ENCODE measurements at regions not wholly inside any gene's neighbourhood (a gene's known extent, or its start where the extent isn't known, plus 50 kb on each side); places are given as distances from the start of the nearest gene placed in this dataset.
A peak's percentile ranks its signal among the peaks of the same experiment; 100 is the strongest.

DNA sequence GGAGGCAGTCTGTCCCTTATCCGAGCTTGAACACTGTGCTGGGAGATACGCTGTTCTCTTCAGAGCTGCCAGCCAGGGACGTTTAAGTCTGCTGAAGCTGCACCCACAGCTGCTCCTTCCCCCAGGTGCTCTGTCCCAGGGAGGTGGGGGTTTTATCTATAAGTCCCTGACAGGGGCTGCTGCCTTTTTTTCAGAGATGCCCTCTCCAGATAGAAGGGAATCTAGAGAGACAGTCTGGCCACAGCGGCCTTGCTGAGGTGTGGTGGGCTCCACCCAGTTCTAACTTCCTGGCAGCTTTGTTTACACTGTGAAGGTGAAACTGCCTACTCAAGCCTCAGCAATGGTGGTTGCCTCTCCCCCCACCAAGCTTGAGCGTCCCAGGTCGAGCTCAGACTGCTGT lies 319.9 kb upstream of the GRM7 start:
- DNase-seq, result no peak

DNA sequence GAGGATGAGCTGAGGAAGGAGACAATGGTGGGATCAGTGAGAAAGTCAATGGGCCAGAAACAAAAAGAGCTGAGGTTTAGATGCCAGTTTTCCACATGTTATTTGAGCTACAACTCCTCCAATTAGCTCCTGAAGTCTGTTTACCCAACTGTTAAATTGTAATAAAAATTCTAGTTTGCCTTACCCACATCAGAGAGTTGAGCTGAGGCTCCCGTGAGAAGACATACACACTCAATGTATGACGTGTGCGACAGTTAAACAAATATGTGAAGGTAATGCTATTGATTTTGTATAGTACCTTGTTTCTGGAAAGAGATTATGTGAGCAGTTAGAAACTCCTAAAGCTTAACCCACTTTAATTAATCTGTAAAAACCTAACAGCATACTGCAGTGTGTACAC lies 318.1 kb upstream of the GRM7 start:
- peak in 1 of 2 experiments; percentile 12 for DNase-seq

DNA sequence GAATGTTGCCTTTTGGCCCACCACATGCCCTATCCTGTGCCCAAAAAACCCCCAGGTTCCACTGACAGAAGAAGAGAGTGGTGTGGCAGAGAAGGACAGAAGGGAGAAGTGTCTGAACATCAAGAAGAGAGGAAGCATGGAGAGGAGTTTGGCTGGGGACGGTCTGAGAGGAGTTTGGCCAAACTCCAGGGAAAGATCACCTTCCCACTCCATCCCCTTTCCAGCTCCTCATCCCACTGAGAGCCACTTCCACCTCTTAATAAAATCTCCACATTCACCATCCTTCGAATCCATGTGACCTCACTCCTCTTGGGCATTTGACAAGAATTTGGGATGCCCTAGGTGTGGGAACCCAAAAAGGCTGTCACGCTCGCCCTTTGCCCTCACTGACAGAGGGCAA lies 311.6 kb upstream of the GRM7 start:
- no peak for DNase-seq

DNA sequence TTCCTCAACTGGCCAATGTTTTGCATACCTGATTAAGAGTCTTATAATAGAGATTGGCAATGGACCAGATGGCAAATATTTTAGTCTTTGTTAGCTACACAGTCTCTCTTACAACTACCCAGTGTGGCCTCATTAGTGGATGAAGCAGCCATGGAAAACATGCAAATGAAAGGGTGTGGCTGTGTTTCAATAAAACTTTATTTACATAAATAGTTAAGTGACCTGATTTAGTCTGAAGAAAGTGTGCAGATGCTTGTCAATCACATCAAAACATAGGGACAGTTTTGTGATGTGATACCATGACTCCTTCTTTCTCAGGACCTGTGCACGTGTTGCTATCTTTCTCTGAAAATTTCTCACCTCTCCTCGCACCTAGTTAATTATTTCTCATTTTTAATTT lies 309.8 kb upstream of the GRM7 start:
- DNase-seq, result peak in 1 of 2 experiments; percentile 13

DNA sequence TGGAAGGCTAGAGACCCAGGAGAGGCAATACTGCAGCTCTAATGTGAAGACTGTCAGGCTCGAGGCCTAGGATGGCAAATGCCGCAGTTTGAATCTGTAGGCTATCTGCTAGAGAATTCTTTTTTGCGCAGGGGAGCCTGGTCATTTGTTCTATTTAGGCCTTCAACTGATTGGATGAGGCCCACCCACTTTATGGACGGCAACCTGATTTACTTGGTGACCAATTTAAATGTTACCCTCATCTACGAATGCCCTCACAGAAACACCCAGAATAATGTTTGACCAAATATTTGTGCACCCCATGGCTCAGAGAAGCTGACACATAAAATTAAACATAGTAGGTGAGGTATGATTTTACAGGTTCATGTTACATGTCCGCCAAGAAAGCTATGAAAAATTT lies 300.7 kb upstream of the GRM7 start:
- DNase-seq, result no peak

DNA sequence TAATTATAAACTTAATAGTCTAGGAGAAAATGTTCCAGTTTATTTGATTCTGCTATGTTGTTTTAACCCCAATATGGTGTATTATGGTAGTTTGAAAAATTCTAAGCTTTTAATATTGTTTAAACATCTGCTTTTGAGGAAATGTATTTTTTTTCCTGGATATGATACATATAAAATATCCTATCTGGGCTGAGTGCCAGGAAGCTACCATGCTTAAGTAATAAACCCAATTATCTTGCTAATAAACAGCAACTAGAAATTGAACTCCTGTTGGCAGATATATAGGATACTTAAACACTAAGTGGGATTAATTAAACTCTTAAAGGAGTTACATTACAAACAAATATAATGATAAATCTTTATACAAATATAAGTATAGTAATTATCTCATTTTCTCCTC lies 293.7 kb upstream of the GRM7 start:
- peak in 1 of 2 experiments; percentile 37 for DNase-seq

DNA sequence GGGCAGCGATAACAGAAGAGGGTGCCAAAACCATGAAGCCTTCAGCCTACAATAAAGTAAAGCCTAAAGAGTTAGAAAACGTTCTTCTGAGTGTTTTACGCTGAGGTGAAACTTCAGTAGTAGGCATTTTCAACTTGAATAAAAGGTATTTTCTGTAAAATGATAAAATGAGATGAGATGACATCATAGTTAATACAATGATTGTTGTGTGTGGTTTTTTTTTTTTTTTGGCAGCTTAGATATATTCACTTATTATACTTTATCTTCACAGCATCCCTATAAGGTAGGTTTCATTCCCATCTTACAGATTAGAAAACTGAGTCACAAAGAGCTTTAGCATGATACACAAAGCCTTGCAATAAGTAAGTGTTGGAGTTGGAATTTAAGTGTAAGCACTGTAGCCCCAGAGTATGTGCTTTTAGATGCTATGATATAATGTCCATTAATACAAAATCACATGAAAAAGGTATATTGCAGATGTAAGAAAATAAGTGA lies 291.9 kb upstream of the GRM7 start:
- DNase-seq, result no peak

DNA sequence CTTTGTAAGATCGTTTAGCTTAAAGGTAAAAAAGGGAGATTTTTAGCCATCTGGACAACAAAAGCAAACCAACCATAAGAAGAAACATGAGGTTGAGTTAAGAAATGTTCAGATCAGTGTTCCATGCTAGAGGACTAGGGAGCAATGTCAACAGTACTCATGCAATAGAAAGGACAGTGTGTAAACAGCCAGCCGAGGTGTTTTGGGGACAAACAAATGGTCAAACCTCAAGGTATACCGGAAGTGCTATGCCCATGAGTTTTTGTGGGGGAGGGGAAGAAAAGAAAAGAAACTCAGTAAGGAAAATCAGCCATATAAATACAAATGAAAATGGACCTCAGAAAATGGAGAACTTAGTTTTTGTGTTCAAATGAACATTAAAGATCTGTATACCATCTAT lies 289.5 kb upstream of the GRM7 start:
- DNase-seq, result no peak

DNA sequence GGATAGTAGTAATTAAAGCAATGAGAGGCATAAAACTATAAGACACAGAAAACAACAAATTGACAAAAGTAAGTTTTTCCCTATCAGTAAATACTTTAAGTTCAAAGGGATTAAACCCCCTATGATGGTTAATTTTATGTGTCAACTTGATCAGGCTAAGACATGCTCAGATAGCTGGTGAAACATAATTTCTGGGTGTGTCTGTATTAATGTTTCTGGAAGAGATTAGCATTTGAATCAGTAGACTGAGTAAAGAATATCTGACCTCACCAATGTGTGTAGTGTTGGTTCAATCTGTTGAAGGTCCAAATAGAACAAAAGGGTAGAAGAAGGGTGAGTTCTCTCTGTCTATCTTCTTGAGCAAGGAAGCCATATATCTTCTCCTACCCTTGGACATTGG lies 283.3 kb upstream of the GRM7 start:
- DNase-seq, result no peak

DNA sequence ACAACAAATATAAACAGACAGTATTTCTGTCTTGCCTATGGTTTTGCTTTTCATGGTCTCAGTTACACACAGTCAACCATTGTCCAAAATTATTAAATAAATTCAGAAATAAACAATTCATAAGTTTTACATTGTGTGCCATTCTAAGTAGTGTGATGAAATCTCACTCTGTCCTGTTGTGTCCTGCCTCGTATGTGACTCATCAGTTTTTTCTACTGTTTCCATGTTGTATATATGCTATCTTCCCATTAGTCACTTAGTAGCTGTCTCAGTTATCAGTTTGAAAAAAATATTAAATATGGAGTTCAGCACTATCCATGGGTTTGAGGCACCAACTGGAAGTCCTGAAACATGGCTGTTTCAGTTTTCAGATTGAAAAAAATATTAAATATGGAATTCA lies 282.4 kb upstream of the GRM7 start:
- no peak for DNase-seq

DNA sequence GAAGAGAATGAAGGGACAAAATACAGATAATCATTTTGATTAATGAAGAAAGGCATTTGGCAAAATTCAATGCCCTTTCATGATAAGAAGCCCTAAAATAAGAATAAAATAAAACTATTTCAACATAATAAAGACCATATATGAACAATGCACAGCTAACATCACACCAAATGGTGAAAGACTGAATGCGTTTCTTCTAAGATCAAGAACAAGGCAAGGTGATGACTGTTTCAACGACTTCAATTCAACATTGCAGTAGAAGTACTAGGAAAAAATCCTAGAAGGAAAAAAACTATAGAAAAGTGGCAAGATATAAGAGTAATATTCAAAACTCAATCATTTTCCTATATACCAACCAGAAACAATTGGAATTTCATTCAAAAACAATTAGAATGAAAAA lies 280.1 kb upstream of the GRM7 start:
- no peak for DNase-seq

DNA sequence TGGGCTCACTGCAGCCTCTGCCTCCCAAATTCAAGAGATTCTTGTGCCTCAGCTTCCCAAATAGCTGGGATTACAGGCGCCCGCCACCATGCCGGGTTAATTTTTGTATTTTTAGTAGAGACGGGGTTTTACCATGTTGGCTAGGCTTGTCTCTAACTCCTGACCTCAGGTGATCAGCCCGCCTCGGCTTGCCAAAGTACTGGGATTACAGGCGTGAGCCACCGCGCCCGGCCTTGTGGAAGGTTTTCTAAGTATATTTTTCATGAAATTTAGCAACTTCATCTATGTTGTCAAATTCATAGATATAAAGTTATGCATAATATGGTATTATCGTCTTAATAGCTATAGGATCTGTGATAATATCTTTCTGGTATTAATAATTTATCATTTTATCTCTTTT lies 275.6 kb upstream of the GRM7 start:
- no peak for DNase-seq

DNA sequence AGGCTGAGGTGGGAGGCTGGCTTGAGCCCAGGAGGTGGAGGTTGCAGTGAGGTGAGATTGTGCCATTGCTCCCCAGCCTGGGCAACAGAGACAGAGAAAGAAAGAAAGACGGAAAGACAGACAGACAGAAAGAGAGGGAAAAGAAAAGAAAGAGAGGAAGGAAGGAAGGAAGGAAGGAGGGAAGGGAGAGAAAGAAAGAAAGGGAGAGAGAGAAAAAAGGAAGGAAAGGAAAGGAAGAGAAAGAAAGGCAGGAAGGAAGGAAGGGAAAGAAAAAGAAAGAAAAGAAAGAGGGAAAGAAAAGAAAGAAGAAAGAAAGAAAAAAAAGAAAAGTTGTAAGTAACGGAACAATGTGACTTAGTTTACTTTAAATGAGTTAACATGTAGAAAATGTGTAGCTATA lies 260.7 kb upstream of the GRM7 start:
- no peak for DNase-seq

DNA sequence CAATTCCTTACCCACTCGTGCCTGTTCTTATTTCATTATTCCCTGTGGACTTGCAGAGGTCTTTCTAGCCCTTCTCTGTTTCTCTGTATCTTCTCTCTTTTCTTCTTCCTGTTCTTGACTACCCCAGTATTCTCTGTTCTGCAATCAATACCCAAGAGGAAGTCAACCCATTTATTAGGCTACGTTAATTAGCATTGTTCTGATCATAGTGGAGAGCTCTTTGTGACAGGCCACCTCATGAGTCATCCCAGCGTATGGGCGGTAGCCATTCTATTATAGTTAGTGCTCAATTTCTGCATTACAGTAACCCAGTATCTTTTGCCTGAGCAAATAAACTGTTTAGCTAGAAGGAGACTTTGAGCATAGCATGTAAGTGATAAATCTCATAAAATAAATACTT lies 259.5 kb upstream of the GRM7 start:
- DNase-seq, result peak in 1 of 2 experiments; percentile 3

DNA sequence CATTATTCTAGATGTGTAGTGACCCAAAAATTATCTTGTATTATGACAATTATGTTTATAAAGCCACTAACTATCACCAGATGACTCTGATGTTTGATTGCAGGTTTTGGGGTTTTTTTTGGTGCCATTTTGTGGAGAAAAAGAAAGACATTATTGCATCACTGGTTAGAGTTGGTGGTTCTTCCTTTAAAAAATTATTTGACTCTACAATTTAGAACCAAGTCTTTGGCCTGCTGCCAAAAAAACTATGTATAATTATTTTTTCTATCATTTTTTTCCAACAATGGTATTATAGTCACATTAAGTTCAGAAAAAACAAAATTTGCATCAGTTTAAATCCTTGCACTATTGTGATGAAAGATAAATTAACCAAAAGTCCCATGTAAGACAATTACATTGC lies 258.6 kb upstream of the GRM7 start:
- no peak for DNase-seq

DNA sequence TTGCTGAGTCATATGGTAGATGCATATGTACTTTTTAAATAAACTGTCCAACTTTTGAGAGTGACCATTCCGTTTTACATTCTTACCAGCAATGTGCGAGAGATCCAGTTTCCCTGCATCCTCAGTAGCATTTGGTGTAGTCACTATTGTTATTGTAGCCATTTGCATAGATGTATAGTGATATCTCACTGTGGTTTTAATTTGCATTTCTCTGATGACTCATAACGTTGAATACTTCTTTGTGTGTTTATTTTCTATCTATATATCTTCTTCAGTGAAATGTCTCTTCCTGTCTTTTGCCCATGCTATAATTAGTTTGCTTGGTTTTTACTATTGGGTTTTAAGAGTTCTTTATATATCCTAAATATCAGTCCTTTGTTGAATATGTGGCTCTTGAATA lies 255.7 kb upstream of the GRM7 start:
- no peak for DNase-seq

DNA sequence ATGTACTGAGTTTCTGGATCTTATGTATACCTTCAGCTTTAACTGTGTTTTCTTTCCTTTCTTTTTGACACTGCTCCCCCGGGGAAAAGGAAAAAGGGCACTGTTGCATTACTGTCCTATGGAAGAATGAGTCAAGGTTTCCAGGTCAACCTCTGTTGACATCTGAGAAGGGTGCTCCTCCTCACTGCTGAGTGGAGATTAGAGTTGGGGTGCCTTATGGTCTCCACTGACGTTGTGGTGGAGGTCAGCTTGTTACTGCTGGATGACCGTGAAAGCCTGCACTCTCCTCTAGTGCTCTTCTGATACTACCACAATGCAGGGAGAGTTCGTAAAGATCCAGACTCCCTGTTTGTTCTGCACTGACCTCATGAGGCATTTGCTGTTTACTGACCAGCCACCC lies 252.1 kb upstream of the GRM7 start:
- DNase-seq, result no peak

DNA sequence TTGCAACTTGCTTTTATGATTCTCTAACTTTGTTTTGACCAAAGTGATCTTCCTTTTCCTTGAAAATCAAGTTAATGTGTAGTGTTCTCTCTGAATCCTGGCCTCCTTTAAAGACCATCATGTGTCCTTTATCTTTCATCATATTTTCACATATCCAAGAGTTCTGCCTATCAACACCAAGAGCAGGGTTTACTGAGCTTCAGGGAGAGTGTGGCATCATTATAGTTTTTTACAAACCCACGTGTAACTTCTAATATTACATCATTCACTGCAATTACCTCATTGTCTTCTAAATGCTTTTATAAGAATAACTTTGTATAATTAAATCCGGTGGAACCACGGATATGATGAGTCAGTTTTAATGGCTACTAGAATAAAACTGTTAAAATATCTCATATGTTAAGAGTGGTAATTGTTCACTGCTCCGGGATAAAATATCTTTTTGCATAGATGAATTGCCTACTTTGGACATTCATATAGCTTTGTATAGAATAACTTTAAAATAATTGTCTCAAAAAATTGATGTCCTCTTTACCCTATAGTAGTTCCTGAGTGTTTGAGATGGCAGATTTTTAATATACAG lies 248.8 kb upstream of the GRM7 start:
- DNase-seq, result no peak

DNA sequence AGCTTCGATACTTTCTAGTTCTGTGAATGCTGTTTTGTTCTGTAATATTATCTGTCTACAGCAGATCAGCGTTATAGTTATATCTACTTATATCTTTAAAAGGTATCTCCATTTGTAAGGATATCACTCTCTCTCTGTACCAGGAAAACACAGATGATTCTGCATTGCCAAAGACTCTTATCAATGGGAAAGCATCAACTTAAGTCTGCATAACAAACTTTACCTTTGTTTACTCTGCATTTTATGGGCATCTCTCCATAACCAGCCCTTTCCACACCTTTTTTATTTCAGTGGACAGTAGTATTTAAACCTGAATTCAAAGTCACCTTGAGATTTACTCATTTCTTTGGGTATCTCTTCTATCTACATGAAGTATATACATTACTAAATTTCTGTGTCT lies 238.7 kb upstream of the GRM7 start:
- no peak for DNase-seq

DNA sequence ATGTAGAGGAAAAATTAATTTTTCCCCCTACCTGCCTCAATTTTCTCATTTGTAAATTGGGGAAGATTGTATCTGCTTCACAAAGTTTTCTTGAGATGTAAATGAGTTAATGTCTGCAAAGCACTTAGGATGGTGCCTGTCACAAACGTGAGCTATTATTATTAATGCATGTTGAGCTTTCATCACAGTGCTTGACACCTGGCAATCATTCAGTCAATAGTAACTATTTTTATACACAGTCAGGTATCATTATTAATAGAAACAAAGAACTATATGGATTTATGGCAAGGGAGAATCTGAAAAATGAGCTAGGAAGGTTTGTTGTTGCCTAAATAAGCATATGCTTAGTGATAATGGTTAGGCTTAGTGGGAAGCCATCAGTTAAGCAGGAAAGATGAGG lies 238.2 kb upstream of the GRM7 start:
- no peak for DNase-seq

DNA sequence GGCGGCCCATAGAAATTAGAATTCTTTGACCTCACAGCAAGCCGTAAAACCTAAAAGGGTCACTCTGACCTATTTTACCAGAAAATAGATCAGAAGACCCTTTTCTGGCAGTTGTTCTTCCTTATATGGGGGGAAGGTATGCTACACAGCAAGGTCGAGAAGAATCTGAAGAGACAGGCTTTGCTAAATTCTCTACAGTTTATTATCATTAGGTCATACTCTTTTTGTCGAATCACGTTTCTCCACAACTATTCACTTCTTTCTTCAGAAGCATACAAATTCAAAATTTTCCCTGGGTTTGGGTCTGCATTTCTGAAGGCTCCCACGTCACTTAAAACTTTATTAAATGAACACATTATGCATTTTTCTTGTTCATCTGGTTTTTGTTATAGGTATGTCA lies 229.5 kb upstream of the GRM7 start:
- DNase-seq, result no peak

DNA sequence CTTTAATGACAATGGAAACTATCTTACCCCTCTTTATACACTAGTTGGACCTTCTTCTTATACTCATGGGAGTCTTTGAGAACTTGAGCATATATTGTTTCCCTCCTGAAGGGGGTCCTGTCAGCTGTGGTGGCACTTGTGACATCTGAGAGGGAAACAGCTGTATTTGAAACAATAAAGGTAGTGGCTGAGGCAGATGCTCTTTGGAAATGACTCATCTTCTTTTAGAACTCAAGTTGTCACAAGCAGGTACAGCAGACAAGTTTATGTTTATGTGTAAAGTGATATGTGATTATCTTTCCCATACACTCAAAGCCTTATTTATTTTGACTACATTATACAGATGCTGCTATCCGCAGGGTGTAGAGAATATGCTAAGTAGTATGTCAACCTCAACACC lies 220.0 kb upstream of the GRM7 start:
- DNase-seq, result no peak

DNA sequence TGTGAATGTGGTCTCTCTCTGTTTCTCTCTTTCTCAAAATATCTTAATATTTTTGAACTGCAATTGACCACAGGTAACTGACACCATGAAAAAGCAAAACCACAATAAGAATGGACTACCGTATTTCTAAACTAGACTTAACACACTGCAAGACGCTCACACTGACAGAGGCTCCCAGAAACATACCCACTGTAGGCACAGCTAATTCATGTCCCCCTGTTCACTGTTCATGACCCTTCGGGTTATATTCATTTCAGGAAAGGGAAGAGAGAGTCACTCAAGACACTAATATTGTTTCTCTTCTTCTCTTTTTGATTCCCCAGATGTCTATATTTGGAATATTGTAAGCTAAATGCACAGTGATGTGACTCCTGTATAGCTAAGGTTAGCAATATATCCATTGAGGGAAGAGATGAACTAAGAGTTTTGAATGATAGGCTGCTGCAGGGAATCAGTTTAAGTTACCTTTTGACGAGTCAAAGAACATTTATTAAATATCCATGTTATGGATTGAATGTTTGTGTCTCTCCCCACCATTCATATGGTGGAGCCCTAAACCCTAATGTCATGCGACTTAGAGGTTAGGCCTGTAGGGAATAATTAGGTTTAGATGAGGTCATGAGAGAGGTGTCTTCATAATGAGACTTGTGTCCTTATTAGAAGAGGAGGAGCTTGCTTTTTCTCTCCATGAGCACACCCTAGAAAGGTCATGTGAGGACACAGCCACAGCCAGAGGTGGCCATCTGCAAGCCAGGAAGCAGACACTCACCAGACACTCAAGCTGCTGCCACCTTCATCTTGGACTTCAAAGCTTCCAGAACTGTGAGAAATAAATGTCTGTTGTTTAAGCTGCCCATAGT lies 216.6 kb upstream of the GRM7 start:
- no peak for DNase-seq

DNA sequence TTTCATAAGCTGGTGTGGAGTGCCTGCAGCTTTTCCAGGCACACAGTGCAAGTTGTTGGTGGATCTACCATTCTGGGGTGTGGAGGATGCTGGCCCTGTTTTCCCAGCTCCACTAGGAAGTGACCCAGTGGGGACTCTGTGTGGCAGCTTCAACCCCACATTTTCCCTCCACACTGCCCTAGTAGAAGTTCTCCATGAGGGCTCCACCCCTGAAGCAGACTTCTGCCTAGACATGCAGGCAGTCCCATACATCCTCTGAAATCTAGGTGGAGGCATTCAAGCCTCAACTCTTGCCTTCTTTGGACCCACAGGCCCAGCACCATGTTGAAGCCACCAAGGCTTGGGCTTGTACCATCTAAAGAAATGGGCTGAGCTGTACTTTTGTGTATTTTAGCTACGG lies 206.2 kb upstream of the GRM7 start:
- DNase-seq, result no peak

DNA sequence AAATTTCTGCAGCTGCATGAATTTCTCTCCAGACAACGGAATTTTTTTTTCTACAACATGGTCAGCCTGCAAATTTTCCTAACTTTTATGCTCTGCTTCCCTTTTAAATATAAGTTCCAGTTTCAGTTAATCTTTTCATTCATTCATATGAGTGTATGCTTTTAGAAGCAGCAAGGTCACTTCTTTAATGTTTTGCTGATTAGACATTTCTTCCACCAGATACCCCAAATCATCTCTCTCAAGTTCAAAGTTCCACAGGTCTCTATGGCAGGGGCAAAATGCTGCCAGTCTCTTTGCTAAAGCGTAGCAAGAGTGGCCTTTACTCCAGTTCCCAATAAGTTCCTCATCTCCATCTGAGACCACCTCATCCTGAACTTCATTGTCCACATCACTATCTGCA lies 205.6 kb upstream of the GRM7 start:
- DNase-seq, result no peak
